NOMO-1 treated with dmso at 0.1 percent for 144 hours (cell line): ENCODE measurements at regions not wholly inside any gene's neighbourhood (a gene's known extent, or its start where the extent isn't known, plus 50 kb on each side); places are given as distances from the start of the nearest gene placed in this dataset.
"Not testable (repeated sequence)": the region's sequence is repeated elsewhere in the genome, so short reads cannot be mapped to it uniquely, and the experiment has no call there.

Experiments used
- DNase-seq: peaks from one replicate; lab custom pipeline; 2025; ENCODE audit not compliant: unreplicated experiment; lab: John Stamatoyannopoulos, UW

- no peak for DNase-seq
Measured at GRCh38 chrX:858542-859078, 228.0 kb downstream of the SHOX start.

DNA sequence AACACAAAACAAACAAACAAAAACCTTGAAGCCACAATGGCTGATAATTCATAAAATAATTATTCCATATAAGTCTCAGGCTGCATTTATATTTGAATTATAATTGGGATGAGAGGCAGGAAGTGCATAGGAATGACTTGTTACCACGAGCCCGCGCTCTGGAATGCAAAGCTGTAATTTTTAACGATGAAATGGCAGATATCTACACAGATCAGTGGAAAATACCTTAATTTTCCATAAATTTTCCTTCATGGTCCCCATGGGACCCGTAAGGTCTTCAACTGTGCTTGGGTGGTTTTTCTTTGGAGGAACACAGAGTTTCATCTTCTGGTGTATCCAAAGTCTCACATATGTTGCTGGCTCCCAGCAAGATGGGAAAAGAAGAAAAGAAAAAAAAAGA lies 226.8 kb downstream of the SHOX start:
- no peak for DNase-seq

DNA sequence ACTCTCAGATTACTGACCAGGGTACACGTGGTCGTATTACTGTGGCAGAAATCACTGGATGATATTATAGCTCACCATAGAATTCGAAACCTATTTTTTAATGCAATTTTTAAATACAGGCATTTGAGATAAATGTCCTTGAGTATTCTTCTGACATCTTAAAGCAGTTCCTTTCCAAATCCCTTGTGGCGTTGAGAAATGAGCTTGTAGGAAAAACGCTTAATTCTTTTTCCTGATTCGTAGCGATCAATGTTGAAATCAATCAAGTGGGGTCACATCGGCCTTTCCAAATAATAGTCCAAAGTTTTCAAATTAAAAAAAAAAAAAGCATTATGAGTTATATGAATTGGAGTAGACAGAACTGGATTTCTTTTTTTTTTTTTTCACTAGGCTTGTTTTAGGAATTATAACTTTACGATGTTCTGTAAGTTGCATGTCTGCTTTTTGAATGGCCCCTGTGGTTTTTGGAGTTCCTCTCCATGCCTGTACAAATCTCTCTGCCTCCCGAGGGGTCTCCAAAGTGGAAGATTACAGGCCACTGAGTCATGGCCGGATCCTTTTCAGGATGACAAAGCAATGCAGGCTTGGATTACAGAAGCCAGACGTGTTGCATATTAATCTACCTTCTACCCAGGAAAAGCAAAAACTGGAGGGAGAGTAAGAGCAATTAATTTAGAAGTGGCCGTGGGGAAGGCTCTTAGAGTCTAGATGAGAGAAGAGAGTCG lies 226.1 kb downstream of the SHOX start:
- no peak for DNase-seq

DNA sequence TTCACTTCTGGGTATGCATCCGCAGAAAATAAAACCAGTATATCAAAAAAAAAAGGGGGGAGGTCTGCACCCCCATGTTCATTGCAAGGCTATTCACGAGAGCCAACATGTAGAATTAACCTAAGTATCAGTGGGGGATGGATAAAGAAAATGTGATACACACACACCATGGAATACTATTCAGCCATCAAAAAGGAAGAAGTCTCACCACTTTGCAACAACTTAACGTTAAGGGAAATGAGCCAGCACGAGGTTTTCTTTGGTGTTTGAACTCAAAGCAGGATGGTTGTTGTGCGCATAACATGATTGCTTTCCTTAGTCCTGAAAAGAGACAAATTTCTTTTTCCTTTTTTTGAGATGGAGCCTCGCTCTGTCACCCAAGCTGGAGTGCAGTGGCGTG lies 222.7 kb downstream of the SHOX start:
- no peak for DNase-seq

GRCh38 chrX:850471-850916 lies 219.9 kb downstream of the SHOX start:
- no peak for DNase-seq

GRCh38 chrX:848386-848785 lies 217.8 kb downstream of the SHOX start:
- no peak for DNase-seq

DNA sequence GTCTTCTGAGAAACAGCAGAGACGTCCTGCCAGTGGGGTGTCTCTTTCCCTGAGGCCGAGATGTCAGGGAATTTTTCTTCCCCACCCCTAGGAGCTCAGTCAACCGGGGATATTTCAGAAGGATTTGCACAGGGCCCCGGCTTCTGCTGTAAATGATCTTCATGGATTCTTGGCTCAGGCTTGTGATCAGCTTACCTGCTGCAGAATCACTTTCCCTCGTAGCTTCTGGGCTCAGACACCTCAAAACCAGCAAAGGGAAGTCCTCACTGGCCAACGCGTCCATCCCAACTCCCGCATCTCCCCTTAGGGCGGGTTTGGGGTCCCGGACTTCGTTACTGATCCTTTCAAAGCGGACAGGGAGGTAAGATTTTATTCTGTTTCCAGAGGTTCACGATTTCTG lies 212.7 kb downstream of the SHOX start:
- DNase-seq, result no peak

DNA sequence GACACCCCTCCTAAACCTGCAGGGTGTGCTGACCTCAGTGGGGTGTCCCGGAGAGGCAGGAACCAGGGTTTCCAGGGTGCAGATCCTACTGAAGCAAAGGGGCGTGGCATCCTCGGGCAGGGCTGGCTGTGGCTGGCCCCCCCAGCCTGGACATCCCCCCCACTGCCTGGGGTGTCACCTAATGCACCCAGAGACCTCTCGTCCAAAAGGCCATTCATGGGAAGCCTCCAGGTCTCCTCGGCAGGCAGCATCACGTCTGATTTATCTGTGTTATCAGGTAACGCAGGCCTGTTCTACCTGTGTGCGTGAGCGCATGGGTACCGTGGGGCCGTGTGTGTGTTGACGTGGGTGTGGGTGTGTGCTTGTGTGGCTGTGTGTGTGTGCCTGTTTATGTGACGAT lies 210.0 kb downstream of the SHOX start:
- no peak for DNase-seq

DNA sequence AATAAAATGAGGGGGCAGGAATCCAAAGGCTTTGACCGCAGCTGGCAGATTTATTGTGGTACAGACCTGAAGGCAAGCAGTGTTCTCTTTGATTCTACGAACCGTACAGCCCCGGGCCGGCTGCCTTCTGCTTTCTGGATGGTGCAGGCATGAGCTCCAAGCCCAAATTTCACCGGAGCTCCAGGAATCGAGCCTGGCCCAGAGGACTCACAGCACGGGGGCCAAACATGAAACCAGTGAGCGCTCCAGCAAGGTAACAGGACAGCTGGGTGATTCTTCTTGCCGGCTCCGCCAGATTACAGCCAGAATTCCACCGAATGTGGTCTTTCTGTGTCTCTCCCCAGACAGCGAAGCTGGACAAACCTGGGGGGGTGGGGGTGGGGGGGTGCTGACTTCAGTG lies 208.1 kb downstream of the SHOX start:
- peak; percentile 27 for DNase-seq

DNA sequence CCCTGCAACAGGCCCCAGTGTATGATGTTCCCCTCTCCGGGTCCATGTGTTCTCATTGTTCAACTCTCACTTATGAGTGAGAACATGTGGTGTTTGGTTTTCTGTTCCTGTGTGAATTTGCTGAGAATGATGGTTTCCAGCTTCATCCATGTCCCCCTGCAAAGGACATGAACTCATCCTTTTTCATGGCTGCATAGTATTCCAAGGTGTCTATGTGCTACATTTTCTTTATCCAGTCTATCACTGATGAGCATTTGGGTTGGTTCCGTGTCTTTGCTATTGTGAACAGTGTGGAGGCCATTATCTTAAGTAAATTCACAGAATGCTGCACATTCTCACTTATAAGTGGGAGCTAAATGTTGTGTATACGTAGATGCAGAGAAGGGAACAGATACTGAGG lies 205.3 kb downstream of the SHOX start:
- DNase-seq, result not testable (repeated sequence)

DNA sequence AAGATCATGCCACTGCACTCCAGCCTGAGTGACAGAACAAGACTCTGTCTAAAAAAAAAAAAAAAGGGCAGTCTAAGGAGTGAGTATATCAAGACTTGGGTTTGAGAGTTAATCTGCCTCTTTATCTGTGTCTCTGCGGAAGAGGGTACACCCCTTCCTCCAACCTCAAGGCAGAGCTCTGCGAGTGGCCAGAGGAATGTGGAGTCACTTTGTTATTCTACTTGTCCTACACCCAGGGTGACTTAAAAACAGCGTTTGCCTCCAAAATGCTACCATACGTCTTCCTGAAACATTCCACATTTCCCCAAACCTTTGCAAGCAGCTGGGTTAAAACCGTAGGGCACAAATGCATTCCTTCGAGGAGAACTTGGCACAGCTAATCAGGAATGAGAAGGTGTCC lies 199.9 kb downstream of the SHOX start:
- no peak for DNase-seq

GRCh38 chrX:829145-829544 lies 198.6 kb downstream of the SHOX start:
- DNase-seq, result no peak

GRCh38 chrX:828411-828959 lies 197.9 kb downstream of the SHOX start:
- DNase-seq, result no peak

GRCh38 chrX:826448-826847 lies 195.9 kb downstream of the SHOX start:
- DNase-seq, result no peak

DNA sequence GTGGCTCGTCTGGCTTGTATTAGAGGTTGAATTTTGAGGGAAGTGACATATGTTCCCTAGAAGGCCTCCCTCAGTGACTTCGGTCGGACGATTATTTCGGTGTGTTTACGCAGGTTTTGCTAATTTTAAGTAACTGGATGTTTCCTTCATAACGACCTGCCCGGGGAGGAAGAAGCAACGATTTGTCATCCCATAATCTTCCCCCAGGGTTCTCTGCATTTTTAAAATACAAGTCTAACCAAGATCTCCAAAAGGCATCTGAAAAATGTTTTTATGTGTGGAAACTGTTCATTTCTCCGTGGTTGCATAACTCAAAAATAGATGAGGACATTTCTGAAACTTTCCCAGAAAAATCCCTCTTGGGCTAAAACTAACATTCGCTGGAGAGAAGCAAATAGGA lies 195.4 kb downstream of the SHOX start:
- peak; percentile 42 for DNase-seq

DNA sequence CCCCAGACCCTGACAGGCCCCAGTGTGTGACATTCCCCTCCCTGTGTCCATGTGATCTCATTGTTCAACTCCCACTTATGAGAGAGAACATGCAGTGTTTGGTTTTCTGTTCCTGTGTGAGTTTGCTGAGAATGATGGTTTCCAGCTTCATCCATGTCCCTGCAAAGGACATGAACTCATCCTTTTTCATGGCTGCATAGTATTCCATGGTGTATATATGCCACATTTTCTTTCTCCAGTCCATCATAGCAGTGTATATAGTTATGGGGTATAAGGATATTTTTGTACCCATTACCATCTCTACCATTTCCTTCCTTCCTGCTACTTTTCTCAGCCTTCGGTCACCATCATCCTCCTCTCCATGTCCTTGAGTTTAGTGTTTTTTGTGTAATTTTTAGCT lies 192.5 kb downstream of the SHOX start:
- not testable (repeated sequence) for DNase-seq

- DNase-seq, result peak; percentile 38
Measured at GRCh38 chrX:821327-822107, 190.9 kb downstream of the SHOX start.

DNA sequence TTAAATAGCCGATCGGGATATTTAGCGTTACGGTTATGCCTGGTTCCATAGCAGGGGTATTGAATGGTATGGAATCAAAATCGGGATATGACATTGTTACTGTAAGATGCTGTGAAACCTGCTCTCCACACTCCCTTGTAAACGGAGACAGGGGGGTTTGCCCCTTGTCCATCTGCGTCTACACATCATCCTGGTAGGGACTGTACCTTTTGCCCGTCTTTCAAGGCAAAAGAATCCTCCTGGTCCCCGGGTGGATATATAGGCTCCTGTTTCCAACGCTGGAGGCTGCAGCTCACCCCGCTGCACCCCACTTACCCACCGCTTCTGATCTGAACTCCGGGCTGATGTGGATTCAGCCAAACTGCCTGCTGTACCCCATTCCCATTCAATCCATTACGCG lies 189.1 kb downstream of the SHOX start:
- DNase-seq, result no peak

DNA sequence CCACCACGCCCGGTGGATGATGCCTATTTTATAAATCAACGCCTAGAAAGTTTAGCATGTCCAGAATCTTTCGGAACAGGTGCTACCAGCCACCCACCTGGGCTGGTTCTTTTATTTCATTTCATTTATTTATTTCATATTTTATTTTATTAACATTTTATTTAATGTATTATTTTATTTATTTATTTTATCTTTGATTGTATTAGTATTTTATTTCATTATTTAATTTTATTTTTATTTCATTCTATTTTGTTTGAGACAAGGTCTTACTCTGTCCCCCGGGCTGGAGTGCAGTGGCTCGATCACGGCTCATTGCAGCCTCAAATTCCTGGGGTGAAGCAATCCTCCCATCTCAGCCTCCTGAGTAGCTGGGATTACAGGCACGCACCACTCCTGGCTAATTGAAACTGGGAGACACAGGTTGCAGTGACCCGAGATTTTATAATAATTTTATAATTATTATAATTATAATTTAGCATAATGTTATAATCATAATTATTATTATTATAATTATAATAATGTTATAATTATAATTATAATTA lies 187.2 kb downstream of the SHOX start:
- DNase-seq, result no peak

- DNase-seq, result not testable (repeated sequence)
Measured at GRCh38 chrX:817147-817546, 186.6 kb downstream of the SHOX start.

DNA sequence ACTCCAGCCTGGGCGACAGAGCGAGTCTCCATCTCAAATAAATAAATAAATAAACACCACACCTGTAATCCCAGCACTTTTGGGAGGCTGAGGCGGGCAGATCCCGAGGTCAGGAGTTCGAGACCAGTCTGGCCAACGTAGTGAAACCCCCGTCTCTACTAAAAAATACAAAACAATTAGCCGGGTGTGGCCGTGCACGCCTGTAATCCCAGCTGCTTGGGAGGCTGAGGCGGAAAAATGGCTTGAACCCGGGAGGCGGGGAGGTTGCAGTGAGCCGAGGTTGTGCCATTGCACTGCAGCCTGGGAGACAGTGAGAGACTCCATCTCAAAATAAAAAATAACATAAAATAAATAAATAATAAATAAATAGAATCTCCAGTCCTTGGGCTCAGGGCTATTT lies 185.8 kb downstream of the SHOX start:
- DNase-seq, result no peak

- DNase-seq, result no peak
Measured at GRCh38 chrX:810186-810585, 179.6 kb downstream of the SHOX start.
